GM18861 (cell line): ENCODE measurements at regions not wholly inside any gene's neighbourhood (a gene's known extent, or its start where the extent isn't known, plus 50 kb on each side); places are given as distances from the start of the nearest gene placed in this dataset.

ENCODE experiments used
- ATAC-seq: cut with Tn5 transposase; IDR thresholded peaks from one replicate; pipeline ENCODE4 v1.9.1; 2021; ENCODE audit not compliant: unreplicated experiment

- ATAC-seq = no peak
Observed at GRCh38 chr1:239779962-239780361, 311.7 kb upstream of the FMN2 start.

GRCh38 chr1:239784896-239785295, 306.8 kb upstream of the FMN2 start:
- no peak for ATAC-seq

GRCh38 chr1:239785576-239785975, 306.1 kb upstream of the FMN2 start:
- no peak for ATAC-seq

GRCh38 chr1:239786464-239786863, 305.2 kb upstream of the FMN2 start:
- ATAC-seq = no peak

GRCh38 chr1:239792157-239792556, 299.5 kb upstream of the FMN2 start:
- ATAC-seq = no peak

DNA sequence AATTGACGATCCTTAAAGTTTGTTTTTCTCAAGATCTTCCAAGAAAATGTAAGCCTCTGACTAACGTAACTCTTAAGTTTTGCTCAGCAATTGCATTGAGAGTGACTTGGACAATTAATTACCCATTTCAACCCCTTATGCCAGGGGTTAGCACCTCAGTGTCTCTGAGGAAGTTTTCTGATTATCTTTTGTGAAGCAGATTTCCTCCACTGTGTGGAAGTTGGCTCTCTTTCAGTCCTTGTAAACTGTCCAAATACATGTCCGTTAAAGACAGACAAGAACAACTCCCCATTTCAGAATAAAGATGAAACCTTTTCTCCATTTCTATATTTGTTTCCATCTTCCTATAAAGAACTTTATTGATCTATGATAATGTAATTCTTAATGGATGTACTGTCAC, 296.4 kb upstream of the FMN2 start:
- no peak for ATAC-seq

DNA sequence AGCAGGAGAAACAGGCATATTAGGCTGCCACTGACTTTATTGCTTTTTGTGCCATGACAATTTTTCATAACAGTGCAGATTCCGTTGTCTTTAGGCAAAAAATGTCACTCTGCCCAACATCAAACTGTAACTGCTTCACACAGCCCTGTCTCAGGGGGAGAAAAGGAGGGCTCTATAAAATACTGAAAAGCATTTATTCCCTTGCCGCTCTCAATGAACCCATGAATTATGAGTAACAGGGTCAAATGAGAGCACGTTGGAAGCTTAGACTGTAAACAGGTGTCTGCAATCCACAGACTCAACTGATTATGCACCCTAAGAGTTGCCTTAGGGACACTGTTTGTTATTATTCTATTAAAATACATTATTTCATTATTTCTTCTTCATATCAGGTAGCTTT, 292.1 kb upstream of the FMN2 start:
- no peak for ATAC-seq

DNA sequence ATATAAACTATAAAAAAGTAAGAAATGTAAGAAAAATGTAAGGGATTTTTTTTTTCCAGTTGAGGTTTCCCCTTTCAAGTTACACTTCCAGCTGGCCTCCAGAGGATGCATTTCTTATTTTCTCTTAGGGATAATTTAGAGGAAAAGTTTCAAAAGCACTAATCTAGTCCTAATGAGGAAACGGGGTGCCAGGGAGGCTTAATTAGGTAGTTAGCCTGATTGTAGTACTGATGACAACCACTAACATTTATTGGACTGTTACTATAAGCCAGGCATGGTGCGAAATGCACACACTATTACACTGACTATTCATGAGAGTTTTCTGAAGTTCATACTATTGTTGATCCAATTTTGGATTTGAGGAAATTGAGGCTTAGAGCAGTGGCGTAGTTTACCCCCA, 290.8 kb upstream of the FMN2 start:
- ATAC-seq = no peak

GRCh38 chr1:239802275-239802674, 289.4 kb upstream of the FMN2 start:
- ATAC-seq = no peak

DNA sequence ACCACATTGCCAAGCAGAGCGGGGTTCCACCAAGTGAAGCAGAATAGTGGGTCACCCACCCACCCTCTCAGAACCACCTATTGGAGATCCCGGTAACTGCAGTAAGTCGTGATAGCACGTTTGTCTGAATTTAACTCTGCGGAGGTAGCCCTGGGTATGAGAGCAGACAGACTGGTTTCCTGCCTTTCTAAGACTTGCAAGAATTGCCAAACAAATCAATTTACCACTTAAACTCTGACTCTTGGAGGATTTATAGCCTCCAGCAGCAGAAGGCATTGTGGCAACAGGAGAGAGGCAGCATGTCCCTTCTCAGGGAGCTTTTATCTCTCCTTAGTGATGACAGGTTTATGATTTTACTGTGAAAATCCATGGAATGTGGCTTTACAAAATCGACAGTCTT, 287.9 kb upstream of the FMN2 start:
- no peak for ATAC-seq

DNA sequence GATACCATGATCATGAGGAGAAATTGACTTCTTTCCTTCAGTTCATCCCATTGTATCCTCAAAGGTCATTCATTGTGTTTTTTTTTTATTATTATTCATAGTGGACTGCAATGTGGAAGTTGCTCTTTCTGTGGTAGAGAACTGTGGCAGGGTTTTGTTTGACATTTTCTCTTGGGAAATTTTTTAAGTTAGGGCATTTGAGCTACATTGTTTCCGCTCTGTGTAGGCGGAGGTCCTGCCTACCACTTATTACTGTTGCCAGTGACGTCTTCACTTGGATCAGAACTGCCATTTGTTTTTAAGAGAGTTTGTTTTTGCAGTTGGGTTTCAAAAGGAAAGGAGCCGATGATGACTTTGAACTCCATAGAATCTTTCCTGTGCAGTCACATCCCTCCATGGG, 287.4 kb upstream of the FMN2 start:
- ATAC-seq = no peak

- ATAC-seq = no peak
Observed at GRCh38 chr1:239805042-239805441, 286.6 kb upstream of the FMN2 start.

DNA sequence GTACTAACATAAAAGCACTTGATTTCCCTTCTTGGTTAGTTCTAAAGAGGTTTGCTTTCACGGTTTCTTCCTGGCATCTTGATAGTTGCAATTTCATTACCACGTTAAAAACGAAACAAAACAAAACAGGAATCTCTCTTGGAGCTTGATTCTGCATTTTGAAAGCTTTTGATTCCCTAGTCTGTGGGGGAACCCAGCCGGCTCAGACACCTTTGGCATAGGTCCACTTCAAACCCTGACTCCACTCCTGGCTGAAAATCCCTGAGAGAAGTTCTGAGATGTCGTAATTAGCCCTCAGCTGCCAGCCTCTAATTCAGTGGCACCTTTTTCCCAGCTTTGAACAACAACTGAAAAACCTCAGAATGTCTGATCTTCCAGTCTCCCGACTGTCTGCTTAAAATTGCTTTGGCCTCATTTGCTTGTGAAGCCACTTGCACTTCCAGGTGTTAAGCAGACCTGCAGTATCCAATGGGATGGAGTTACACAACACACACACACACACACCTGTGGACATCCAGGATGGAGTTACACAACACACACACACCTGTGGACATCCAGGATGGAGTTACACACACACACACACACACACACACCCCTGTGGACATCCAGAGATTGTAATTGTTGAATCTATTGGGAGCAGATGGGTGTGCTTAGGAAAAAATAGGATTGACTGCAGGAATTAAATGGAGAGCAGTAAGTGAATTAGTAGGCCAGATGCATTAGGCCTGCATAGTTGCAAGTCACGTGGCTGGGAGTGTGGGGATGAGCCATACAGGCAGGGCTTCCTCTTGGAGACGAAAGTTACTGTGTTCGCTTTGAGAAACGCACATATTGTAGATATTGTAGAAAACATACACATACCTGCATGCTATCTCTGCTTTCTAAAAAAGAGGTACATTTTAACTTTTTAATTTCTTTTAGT, 285.6 kb upstream of the FMN2 start:
- no peak for ATAC-seq

DNA sequence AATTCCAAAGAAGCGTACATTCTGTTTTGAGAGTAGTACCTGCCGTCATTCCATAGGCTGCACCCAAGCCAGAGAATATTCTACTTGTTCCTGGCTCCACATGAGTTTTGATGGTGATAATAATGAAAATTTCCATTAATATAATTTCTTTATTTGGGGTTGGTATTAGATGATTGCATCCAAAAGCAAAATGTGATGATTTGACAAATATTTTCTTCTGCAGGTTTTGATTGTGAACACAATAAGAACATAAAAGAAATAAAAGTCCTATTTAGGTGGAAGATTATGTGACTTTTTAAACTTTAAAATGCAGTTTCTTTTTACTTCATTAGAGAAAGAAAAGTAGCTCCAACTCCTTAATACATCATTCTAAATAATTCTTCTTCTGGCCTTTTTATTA, 284.8 kb upstream of the FMN2 start:
- no peak for ATAC-seq

GRCh38 chr1:239807361-239807760, 284.3 kb upstream of the FMN2 start:
- no peak for ATAC-seq

- no peak for ATAC-seq
Observed at GRCh38 chr1:239810061-239810481, 281.6 kb upstream of the FMN2 start.

GRCh38 chr1:239811211-239811885, 280.3 kb upstream of the FMN2 start:
- no peak for ATAC-seq

GRCh38 chr1:239812580-239812979, 279.1 kb upstream of the FMN2 start:
- ATAC-seq = no peak

DNA sequence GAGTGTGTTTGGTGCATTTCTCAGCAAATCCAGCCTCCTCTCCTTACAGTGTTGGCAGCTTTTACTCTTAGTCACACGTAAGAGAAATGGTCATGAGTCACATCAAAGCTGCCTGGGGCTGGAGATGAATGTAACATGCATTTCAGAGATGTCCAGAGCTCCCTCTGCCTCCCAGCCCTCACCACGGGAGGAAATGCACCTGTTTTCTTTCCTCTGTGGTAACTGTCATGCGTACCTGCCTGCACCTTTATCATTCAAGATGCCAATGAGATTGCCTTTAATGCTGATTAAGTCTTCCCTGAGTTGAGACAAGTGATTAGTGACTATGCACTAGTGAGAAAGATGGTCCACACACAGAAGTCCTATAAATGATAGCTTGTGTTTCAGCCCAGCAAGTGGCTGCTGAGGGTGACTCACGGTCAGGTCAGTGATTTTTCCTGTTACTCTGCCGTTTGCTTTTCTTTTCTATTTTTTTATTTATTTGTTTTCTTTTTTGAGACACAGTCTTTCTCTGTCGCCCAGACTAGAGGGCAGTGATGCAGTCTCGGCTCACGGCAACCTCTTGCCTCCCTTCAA, 277.3 kb upstream of the FMN2 start:
- ATAC-seq = no peak

GRCh38 chr1:239815074-239815473, 276.6 kb upstream of the FMN2 start:
- ATAC-seq = no peak

DNA sequence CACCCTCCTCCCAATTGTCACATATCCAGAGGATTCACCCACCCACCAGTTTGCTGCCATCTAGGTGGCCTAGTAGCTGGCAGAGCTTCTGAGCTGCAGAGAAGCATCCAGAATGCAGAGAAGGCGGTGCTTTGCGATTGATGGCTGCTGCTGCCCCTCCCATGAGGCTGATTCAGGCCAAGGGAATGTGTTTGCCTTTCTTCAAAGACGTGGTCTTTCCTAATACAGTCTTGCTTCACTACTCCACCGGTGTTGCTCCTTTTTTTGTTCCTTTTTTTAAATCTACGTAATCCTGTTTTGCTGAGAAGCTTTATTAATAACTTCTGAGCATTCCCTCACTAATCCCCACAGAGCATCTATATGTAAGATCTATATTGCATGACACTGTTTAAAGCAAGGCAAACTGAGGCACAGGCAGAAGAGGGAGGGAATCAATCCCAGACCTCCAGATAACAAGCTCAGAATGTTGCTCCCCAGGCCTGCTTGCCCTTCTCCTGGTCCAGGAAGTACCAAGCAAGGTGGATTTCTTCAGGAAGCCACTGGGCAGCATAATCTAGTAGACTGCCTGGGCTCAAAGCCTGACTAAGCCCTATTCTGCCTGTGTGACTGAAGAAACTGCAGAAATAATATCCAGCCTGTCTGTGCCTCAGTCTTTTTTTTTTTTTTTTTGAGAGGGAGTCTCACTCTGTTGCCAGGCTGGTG, 275.5 kb upstream of the FMN2 start:
- ATAC-seq = no peak
